NCI-H82 (cell line): ENCODE measurements at regions not wholly inside any gene's neighbourhood (a gene's known extent, or its start where the extent isn't known, plus 50 kb on each side); places are given as distances from the start of the nearest gene placed in this dataset.
"Not testable (repeated sequence)": the region's sequence is repeated elsewhere in the genome, so short reads cannot be mapped to it uniquely, and the experiment has no call there.

Experiments
- DNase-seq: peaks from one replicate; lab custom pipeline; 2025; lab: John Stamatoyannopoulos, UW

GRCh38 chr3:166522017-166522416 lies 684.8 kb upstream of the BCHE start:
- no peak for DNase-seq

GRCh38 chr3:166519443-166519842 lies 682.2 kb upstream of the BCHE start:
- no peak for DNase-seq

GRCh38 chr3:166518040-166518439 lies 680.8 kb upstream of the BCHE start:
- no peak for DNase-seq

- peak; percentile 92 for DNase-seq
These were observed 673.2 kb upstream of the BCHE start for GRCh38 chr3:166510382-166510781.

GRCh38 chr3:166500420-166500819 lies 663.2 kb upstream of the BCHE start:
- not testable (repeated sequence) for DNase-seq

- DNase-seq, result no peak
These were observed 662.4 kb upstream of the BCHE start for GRCh38 chr3:166499636-166500035.

GRCh38 chr3:166498446-166498845 lies 661.2 kb upstream of the BCHE start:
- DNase-seq, result no peak

GRCh38 chr3:166489826-166490225 lies 652.6 kb upstream of the BCHE start:
- DNase-seq, result no peak

- DNase-seq, result no peak
These were observed 651.9 kb upstream of the BCHE start for GRCh38 chr3:166488977-166489672.

- DNase-seq, result no peak
These were observed 647.2 kb upstream of the BCHE start for GRCh38 chr3:166484470-166484869.

- no peak for DNase-seq
These were observed 644.1 kb upstream of the BCHE start for GRCh38 chr3:166481340-166481739.

GRCh38 chr3:166478356-166478755 lies 641.1 kb upstream of the BCHE start:
- no peak for DNase-seq

- DNase-seq, result no peak
These were observed 636.3 kb upstream of the BCHE start for GRCh38 chr3:166473501-166473900.

- DNase-seq, result no peak
These were observed 634.8 kb upstream of the BCHE start for GRCh38 chr3:166472015-166472414.

- peak; percentile 9 for DNase-seq
These were observed 634.0 kb upstream of the BCHE start for GRCh38 chr3:166471074-166471767.

GRCh38 chr3:166462891-166463470 lies 625.8 kb upstream of the BCHE start:
- no peak for DNase-seq

- no peak for DNase-seq
These were observed 624.4 kb upstream of the BCHE start for GRCh38 chr3:166461626-166462025.

- no peak for DNase-seq
These were observed 620.2 kb upstream of the BCHE start for GRCh38 chr3:166457382-166457781.

- no peak for DNase-seq
These were observed 619.1 kb upstream of the BCHE start for GRCh38 chr3:166456286-166456685.

GRCh38 chr3:166455744-166456143 lies 618.5 kb upstream of the BCHE start:
- no peak for DNase-seq

GRCh38 chr3:166453478-166453877 lies 616.3 kb upstream of the BCHE start:
- no peak for DNase-seq

GRCh38 chr3:166451997-166452396 lies 614.8 kb upstream of the BCHE start:
- no peak for DNase-seq

GRCh38 chr3:166447513-166447912 lies 610.3 kb upstream of the BCHE start:
- no peak for DNase-seq
